T-cell (primary cell): ENCODE measurements at regions not wholly inside any gene's neighbourhood (a gene's known extent, or its start where the extent isn't known, plus 50 kb on each side); places are given as distances from the start of the nearest gene placed in this dataset.
"Not testable (repeated sequence)": the region's sequence is repeated elsewhere in the genome, so short reads cannot be mapped to it uniquely, and the experiment has no call there.

Experiments used
- ATAC-seq, 4 experiments: fragments of 200-7000 bp in 3 of 4; fragments of 150-1000 bp in 1 of 4; cut with Tn5 transposase; replicated peaks in 1 of 4; 1 replicate in 3 of 4; 2 replicates in 1 of 4; pipeline ENCODE4 v1.10.0; 2021; ENCODE audit warnings: moderate library complexity in 3 of 4, mild to moderate bottlenecking in 2 of 4, moderate number of reproducible peaks in 1 of 4
- CTCF ChIA-PET, 2 donors: fragments of 300-600 bp; sonication (Branson Sonifier 250); formaldehyde crosslinking; loops; one replicate each; lab custom pipeline; 2022; ENCODE audit warnings: antibody characterized with exemption in 2 of 2; lab: Charles Lee
- POLR2A ChIA-PET, 2 donors: fragments of 300-600 bp; sonication (Branson Sonifier 250); formaldehyde crosslinking; loops; one replicate each; lab custom pipeline; 2022; ENCODE audit warnings: antibody characterized with exemption in 2 of 2; lab: Charles Lee
- DNase-seq, 35 experiments: peaks; one replicate each; pipeline versions ENCODE4 v3.0.0 to v3.0.0-alpha.2; 2013 to 2023
- H3K27ac ChIP-seq: one replicate; pipeline ENCODE4 v1.5.1; 2013; ENCODE audit warnings: low read length
- H3K27me3 ChIP-seq, 2 experiments: replicated peaks in 1 of 2; 1 replicate in 1 of 2; 2 replicates in 1 of 2; pipeline versions ENCODE4 v1.6.1 to v1.7.0; 2013; ENCODE audit warnings: low read length in 1 of 2, mixed read lengths in 1 of 2; ENCODE audit not compliant: control insufficient read depth in 2 of 2, insufficient read depth in 2 of 2; ENCODE audit errors: extremely low read depth in 1 of 2
- H3K36me3 ChIP-seq, 2 donors: 1 replicate in 1 of 2; 2 replicates in 1 of 2; pipeline versions ENCODE4 v1.6.1 to v1.7.0; 2013; ENCODE audit warnings: low read length in 1 of 2; ENCODE audit not compliant: control insufficient read depth in 2 of 2, insufficient read depth in 1 of 2; ENCODE audit errors: extremely low read depth in 1 of 2
- H3K4me1 ChIP-seq, 2 experiments: 1 replicate in 1 of 2; 2 replicates in 1 of 2; pipeline versions ENCODE4 v1.6.1 to v1.7.0; 2013; ENCODE audit warnings: low read length in 2 of 2, mixed read lengths in 1 of 2; ENCODE audit not compliant: insufficient read depth in 2 of 2, control insufficient read depth in 1 of 2; ENCODE audit errors: extremely low read depth in 1 of 2
- H3K4me3 ChIP-seq, 2 donors: 1 replicate in 1 of 2; 2 replicates in 1 of 2; pipeline versions ENCODE4 v1.5.1 to v1.7.0; 2013; ENCODE audit warnings: mild to moderate bottlenecking in 2 of 2, low read length in 1 of 2, moderate library complexity in 1 of 2; ENCODE audit not compliant: control insufficient read depth in 1 of 2; ENCODE audit errors: extremely low read depth in 1 of 2
- H3K9me3 ChIP-seq: 2 replicates; pipeline ENCODE4 v1.7.0; 2013
- H3K27ac Mint-ChIP-seq, 2 donors: one replicate each; pipeline ENCODE4 v1.8.0; 2020 to 2021; ENCODE audit warnings: mild to moderate bottlenecking in 2 of 2, mixed read lengths in 2 of 2
- H3K27me3 Mint-ChIP-seq, 2 donors: one replicate each; pipeline ENCODE4 v1.8.0; 2021 to 2022; ENCODE audit warnings: mixed read lengths in 2 of 2
- H3K36me3 Mint-ChIP-seq: one replicate; pipeline ENCODE4 v1.8.0; 2021; ENCODE audit warnings: mixed read lengths
- H3K4me1 Mint-ChIP-seq, 3 donors: one replicate each; pipeline ENCODE4 v1.8.0; 2020 to 2022; ENCODE audit warnings: mixed read lengths in 3 of 3, mild to moderate bottlenecking in 1 of 3
- H3K4me3 Mint-ChIP-seq, 3 donors: one replicate each; pipeline ENCODE4 v1.8.0; 2020 to 2022; ENCODE audit warnings: mild to moderate bottlenecking in 3 of 3, mixed read lengths in 3 of 3, moderate library complexity in 3 of 3
- H3K9me3 Mint-ChIP-seq, 3 donors: one replicate each; pipeline ENCODE4 v1.8.0; 2020 to 2022; ENCODE audit warnings: mixed read lengths in 3 of 3
- WGBS: methylation state at CpG from one replicate; pipeline ENCODE4 v1.1.5; 2013; ENCODE audit warnings: missing lambda C conversion rate; ENCODE audit not compliant: insufficient coverage; 5-methylcytosine and 5-hydroxymethylcytosine counted together

- H3K9me3 ChIP-seq, H3K27me3 Mint-ChIP-seq, H3K36me3 Mint-ChIP-seq, H3K4me1 ChIP-seq, H3K4me1 Mint-ChIP-seq, H3K36me3 ChIP-seq, POLR2A ChIA-PET, H3K27ac Mint-ChIP-seq, CTCF ChIA-PET, H3K4me3 ChIP-seq, H3K4me3 Mint-ChIP-seq, H3K27me3 ChIP-seq, H3K9me3 Mint-ChIP-seq, H3K27ac ChIP-seq, DNase-seq, ATAC-seq: not testable (repeated sequence)
Observed at GRCh38 chr9:85814800-85815199, 73.0 kb upstream of the AGTPBP1 start.

- DNase-seq (peak in 10 of 35 experiments; percentile 4 to 49 (median 16)), ATAC-seq (peak in 1 of 4 experiments; percentile 65)
- H3K9me3 ChIP-seq, POLR2A ChIA-PET, H3K4me1 Mint-ChIP-seq, H3K4me1 ChIP-seq, H3K27me3 ChIP-seq, H3K9me3 Mint-ChIP-seq, H3K4me3 ChIP-seq, H3K27me3 Mint-ChIP-seq, H3K36me3 ChIP-seq, H3K27ac Mint-ChIP-seq, H3K27ac ChIP-seq, H3K4me3 Mint-ChIP-seq: not testable (repeated sequence)
- peaks cover 13% of the 10 kb centered on the region for H3K36me3 Mint-ChIP-seq
- no CpG with 5 or more reads among the region's 2 CpGs for WGBS
- CTCF ChIA-PET: interaction anchor here in 1 of 2 donors (1.1 kb wide), 1 partner anchor 1506 kb away, joined by 3 read pairs; no protein-coding TSS in a partner anchor
Observed at GRCh38 chr9:85818971-85819370, 77.2 kb upstream of the AGTPBP1 start.

- H3K36me3 ChIP-seq, H3K9me3 Mint-ChIP-seq, H3K27ac Mint-ChIP-seq, H3K4me1 Mint-ChIP-seq, H3K9me3 ChIP-seq, H3K4me3 ChIP-seq, H3K4me1 ChIP-seq, H3K4me3 Mint-ChIP-seq, H3K27ac ChIP-seq, H3K27me3 ChIP-seq, ATAC-seq, H3K27me3 Mint-ChIP-seq, POLR2A ChIA-PET, DNase-seq: not testable (repeated sequence)
- H3K36me3 Mint-ChIP-seq: peaks cover 13% of the 10 kb centered on the region
- CTCF ChIA-PET: interaction anchor here in 1 of 2 donors (0.6 kb wide), 1 partner anchor 116 kb away, joined by 3 read pairs; no protein-coding TSS in a partner anchor
- no CpG with 5 or more reads among the region's 5 CpGs for WGBS
Observed at GRCh38 chr9:85820598-85820997, 78.8 kb upstream of the AGTPBP1 start.

GRCh38 chr9:85824949-85825348 lies 83.2 kb upstream of the AGTPBP1 start:
- POLR2A ChIA-PET, H3K27me3 ChIP-seq, H3K27ac Mint-ChIP-seq, H3K9me3 ChIP-seq, H3K4me1 Mint-ChIP-seq, H3K27me3 Mint-ChIP-seq, H3K36me3 ChIP-seq, ATAC-seq, H3K4me1 ChIP-seq, H3K4me3 Mint-ChIP-seq, H3K4me3 ChIP-seq, H3K9me3 Mint-ChIP-seq, H3K27ac ChIP-seq: not testable (repeated sequence)
- WGBS: no CpG with 5 or more reads among the region's 1 CpG
- CTCF ChIA-PET: interaction anchor here in 1 of 2 donors (0.6 kb wide), 2 partner anchors 27 to 32 kb away, joined by 3 to 4 read pairs; no protein-coding TSS in a partner anchor
- peaks cover 11% of the 10 kb centered on the region for H3K36me3 Mint-ChIP-seq
- peak in 1 of 35 experiments; percentile 16 for DNase-seq

GRCh38 chr9:85834591-85834990 lies 92.8 kb upstream of the AGTPBP1 start:
- H3K9me3 Mint-ChIP-seq, H3K36me3 ChIP-seq, H3K4me1 Mint-ChIP-seq, H3K4me3 Mint-ChIP-seq, DNase-seq, H3K27ac Mint-ChIP-seq, H3K9me3 ChIP-seq, H3K4me1 ChIP-seq, POLR2A ChIA-PET, CTCF ChIA-PET, H3K27ac ChIP-seq, H3K27me3 Mint-ChIP-seq, ATAC-seq, H3K27me3 ChIP-seq, H3K4me3 ChIP-seq: not testable (repeated sequence)
- no CpG with 5 or more reads among the region's 1 CpG for WGBS
- H3K36me3 Mint-ChIP-seq: peaks cover 31% of the 10 kb centered on the region

GRCh38 chr9:85843949-85844348 lies 97.0 kb upstream of the NAA35 start:
- H3K4me1 ChIP-seq, H3K27ac ChIP-seq, H3K27me3 Mint-ChIP-seq, CTCF ChIA-PET, H3K27me3 ChIP-seq, H3K4me3 ChIP-seq, H3K36me3 ChIP-seq, ATAC-seq, POLR2A ChIA-PET, H3K9me3 ChIP-seq, H3K9me3 Mint-ChIP-seq, H3K4me1 Mint-ChIP-seq, H3K27ac Mint-ChIP-seq, H3K4me3 Mint-ChIP-seq, DNase-seq: not testable (repeated sequence)
- WGBS: no CpG with 5 or more reads among the region's 1 CpG
- H3K36me3 Mint-ChIP-seq: peaks cover 37% of the 10 kb centered on the region

GRCh38 chr9:85847782-85848181 lies 93.2 kb upstream of the NAA35 start:
- POLR2A ChIA-PET, H3K9me3 ChIP-seq, H3K9me3 Mint-ChIP-seq, H3K4me1 ChIP-seq, H3K4me1 Mint-ChIP-seq, H3K27me3 Mint-ChIP-seq, H3K27me3 ChIP-seq, H3K4me3 ChIP-seq, CTCF ChIA-PET, H3K4me3 Mint-ChIP-seq, H3K27ac Mint-ChIP-seq, H3K27ac ChIP-seq, ATAC-seq, H3K36me3 ChIP-seq, DNase-seq: not testable (repeated sequence)
- WGBS: no CpG with 5 or more reads among the region's 2 CpGs
- peaks cover 32% of the 10 kb centered on the region for H3K36me3 Mint-ChIP-seq
